Osteoblast (primary cell): ENCODE measurements at regions not wholly inside any gene's neighbourhood (a gene's known extent, or its start where the extent isn't known, plus 50 kb on each side); places are given as distances from the start of the nearest gene placed in this dataset.

Source experiments
- DNase-seq: peaks from one replicate; pipeline ENCODE4 v3.0.0; 2011; ENCODE audit warnings: low spot score, mixed read lengths; ENCODE audit not compliant: insufficient read length; ENCODE audit errors: missing footprints
- H2AFZ ChIP-seq: 2 replicates; pipeline ENCODE4 v1.6.0; 2011; ENCODE audit warnings: mild to moderate bottlenecking, low read length
- H3K27ac ChIP-seq: 2 replicates; pipeline ENCODE4 v1.5.1; 2011; ENCODE audit warnings: mild to moderate bottlenecking, low read depth, low read length, moderate library complexity
- H3K27me3 ChIP-seq: 2 replicates; pipeline ENCODE4 v1.6.0; 2012; ENCODE audit warnings: mild to moderate bottlenecking, control low read depth, inconsistent platforms, low read length, moderate library complexity; ENCODE audit not compliant: insufficient read depth
- H3K36me3 ChIP-seq: 2 replicates; pipeline ENCODE4 v1.5.1; 2011; ENCODE audit warnings: mild to moderate bottlenecking, low read length, control low read depth, moderate library complexity; ENCODE audit not compliant: insufficient read depth
- H3K4me1 ChIP-seq: 2 replicates; pipeline ENCODE4 v1.5.1; 2011; ENCODE audit warnings: mild to moderate bottlenecking, low read length, control low read depth, moderate library complexity; ENCODE audit not compliant: insufficient read depth
- H3K4me2 ChIP-seq: 2 replicates; pipeline ENCODE4 v1.6.0; 2011; ENCODE audit warnings: mild to moderate bottlenecking, low read length; ENCODE audit not compliant: insufficient read depth
- H3K4me3 ChIP-seq: fragments of 200-600 bp; sonication (generic); 3 replicates; pipeline ENCODE4 v1.5.1; 2012; ENCODE audit warnings: mild to moderate bottlenecking, low read length, inconsistent platforms; ENCODE audit not compliant: insufficient read depth
- H3K79me2 ChIP-seq: 2 replicates; pipeline ENCODE4 v1.6.0; 2012; ENCODE audit warnings: mild to moderate bottlenecking, low read length, control low read depth, inconsistent platforms; ENCODE audit not compliant: insufficient read depth
- H3K9me3 ChIP-seq: 2 replicates; pipeline ENCODE4 v1.5.1; 2011; ENCODE audit warnings: low read depth, low read length, control low read depth
- H4K20me1 ChIP-seq: 2 replicates; pipeline ENCODE4 v1.6.0; 2012; ENCODE audit warnings: mild to moderate bottlenecking, low read length, control low read depth; ENCODE audit not compliant: insufficient read depth
- TF ChIP-seq, protein P1 (sequence below): IDR thresholded peaks from 2 replicates; pipeline ENCODE4 v1.5.1; 2011; ENCODE audit warnings: mild to moderate bottlenecking, low read depth, low read length, moderate library complexity; ENCODE audit errors: extremely low read depth

DNA sequence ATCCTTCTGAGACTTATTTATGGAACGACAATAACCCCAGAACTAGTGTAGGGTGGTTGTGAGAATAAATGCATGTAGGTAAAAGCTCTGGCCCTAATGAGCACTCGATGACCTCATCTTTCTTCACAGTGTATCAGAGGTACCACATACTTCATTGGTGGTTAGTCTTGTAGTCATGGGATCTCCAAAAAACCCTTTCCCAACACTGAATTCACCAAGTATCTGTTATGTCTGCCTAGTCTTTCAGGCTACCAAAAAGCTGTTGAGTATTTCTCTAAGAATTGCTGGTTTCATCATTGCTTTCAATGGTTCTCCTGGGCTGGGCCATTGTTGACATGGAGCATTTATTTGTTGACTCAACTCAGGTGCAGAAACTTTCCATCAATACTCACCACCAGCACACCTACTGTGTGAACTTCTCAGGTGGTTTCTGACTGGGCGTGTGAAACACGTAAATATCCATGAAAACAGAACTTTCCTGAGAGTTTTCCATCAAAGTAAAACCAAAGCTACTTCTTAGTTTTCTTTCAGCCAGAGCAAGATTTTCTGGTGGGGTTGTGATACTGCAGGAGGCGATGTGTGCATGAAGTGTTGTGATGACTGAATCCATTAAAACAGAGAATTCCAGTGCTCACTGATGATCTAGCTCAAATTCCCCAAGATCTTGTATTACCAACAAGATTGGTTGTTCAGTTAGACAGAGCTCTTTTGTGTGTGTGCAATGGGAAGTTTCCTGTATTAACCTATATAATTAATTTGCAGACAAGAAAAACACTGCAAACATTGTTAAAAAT lies 51.4 kb upstream of the SLC35B4 start:
- no peak overlapping the region for H3K4me3 ChIP-seq
- H2AFZ ChIP-seq, result no peak overlapping the region
- H3K79me2 ChIP-seq, result no peaks in the 10 kb centered on the region
- no peaks in the 10 kb centered on the region for H4K20me1 ChIP-seq
- peaks cover 45% of the 10 kb centered on the region for H3K4me1 ChIP-seq
- TF ChIP-seq, protein P1, sequence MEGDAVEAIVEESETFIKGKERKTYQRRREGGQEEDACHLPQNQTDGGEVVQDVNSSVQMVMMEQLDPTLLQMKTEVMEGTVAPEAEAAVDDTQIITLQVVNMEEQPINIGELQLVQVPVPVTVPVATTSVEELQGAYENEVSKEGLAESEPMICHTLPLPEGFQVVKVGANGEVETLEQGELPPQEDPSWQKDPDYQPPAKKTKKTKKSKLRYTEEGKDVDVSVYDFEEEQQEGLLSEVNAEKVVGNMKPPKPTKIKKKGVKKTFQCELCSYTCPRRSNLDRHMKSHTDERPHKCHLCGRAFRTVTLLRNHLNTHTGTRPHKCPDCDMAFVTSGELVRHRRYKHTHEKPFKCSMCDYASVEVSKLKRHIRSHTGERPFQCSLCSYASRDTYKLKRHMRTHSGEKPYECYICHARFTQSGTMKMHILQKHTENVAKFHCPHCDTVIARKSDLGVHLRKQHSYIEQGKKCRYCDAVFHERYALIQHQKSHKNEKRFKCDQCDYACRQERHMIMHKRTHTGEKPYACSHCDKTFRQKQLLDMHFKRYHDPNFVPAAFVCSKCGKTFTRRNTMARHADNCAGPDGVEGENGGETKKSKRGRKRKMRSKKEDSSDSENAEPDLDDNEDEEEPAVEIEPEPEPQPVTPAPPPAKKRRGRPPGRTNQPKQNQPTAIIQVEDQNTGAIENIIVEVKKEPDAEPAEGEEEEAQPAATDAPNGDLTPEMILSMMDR, result no peak
- H3K27me3 ChIP-seq, result no peaks in the 10 kb centered on the region
- H3K36me3 ChIP-seq, result no peaks in the 10 kb centered on the region
- no peak overlapping the region for H3K4me2 ChIP-seq
- no peaks in the 10 kb centered on the region for H3K9me3 ChIP-seq
- DNase-seq, result no peak
- H3K27ac ChIP-seq, result no peak overlapping the region
